ENCODE measurements at regions not wholly inside any gene's neighbourhood (a gene's known extent, or its start where the extent isn't known, plus 50 kb on each side); places are given as distances from the start of the nearest gene placed in this dataset.
A peak's percentile ranks its signal among the peaks of the same experiment; 100 is the strongest.

- DNase-seq (ENCODE audit: low spot score) = no peak
Measured at GRCh38 chr15:98025237-98025636, 64.7 kb downstream of the ARRDC4 start.

- no peak for DNase-seq (ENCODE audit: low spot score)
Measured at GRCh38 chr15:98034731-98035130, 74.2 kb downstream of the ARRDC4 start.

GRCh38 chr15:98035134-98035533, 74.6 kb downstream of the ARRDC4 start:
- DNase-seq (ENCODE audit: low spot score) = no peak

GRCh38 chr15:98035577-98036010, 75.1 kb downstream of the ARRDC4 start:
- no peak for DNase-seq (ENCODE audit: low spot score)

GRCh38 chr15:98039596-98039995, 79.1 kb downstream of the ARRDC4 start:
- DNase-seq (ENCODE audit: low spot score) = no peak

- no peak for DNase-seq (ENCODE audit: low spot score)
Measured at GRCh38 chr15:98040146-98040545, 79.6 kb downstream of the ARRDC4 start.

- no peak for DNase-seq (ENCODE audit: low spot score)
Measured at GRCh38 chr15:98043160-98044014, 82.9 kb downstream of the ARRDC4 start.

- DNase-seq (ENCODE audit: low spot score) = no peak
Measured at GRCh38 chr15:98051734-98052133, 91.2 kb downstream of the ARRDC4 start.

- DNase-seq (ENCODE audit: low spot score) = no peak
Measured at GRCh38 chr15:98057453-98057852, 97.0 kb downstream of the ARRDC4 start.

GRCh38 chr15:98062869-98063268, 102.4 kb downstream of the ARRDC4 start:
- no peak for DNase-seq (ENCODE audit: low spot score)

- no peak for DNase-seq (ENCODE audit: low spot score)
Measured at GRCh38 chr15:98063315-98063714, 102.8 kb downstream of the ARRDC4 start.

- no peak for DNase-seq (ENCODE audit: low spot score)
Measured at GRCh38 chr15:98063871-98064270, 103.4 kb downstream of the ARRDC4 start.

GRCh38 chr15:98067339-98067738, 106.8 kb downstream of the ARRDC4 start:
- no peak for DNase-seq (ENCODE audit: low spot score)

- DNase-seq (ENCODE audit: low spot score) = no peak
Measured at GRCh38 chr15:98069256-98069655, 108.8 kb downstream of the ARRDC4 start.

- DNase-seq (ENCODE audit: low spot score) = no peak
Measured at GRCh38 chr15:98070137-98070536, 109.6 kb downstream of the ARRDC4 start.

GRCh38 chr15:98071786-98072185, 111.3 kb downstream of the ARRDC4 start:
- no peak for DNase-seq (ENCODE audit: low spot score)

- no peak for DNase-seq (ENCODE audit: low spot score)
Measured at GRCh38 chr15:98075441-98075840, 114.9 kb downstream of the ARRDC4 start.

GRCh38 chr15:98076021-98076816, 115.7 kb downstream of the ARRDC4 start:
- DNase-seq (ENCODE audit: low spot score) = no peak

- no peak for DNase-seq (ENCODE audit: low spot score)
Measured at GRCh38 chr15:98077186-98077585, 116.7 kb downstream of the ARRDC4 start.

GRCh38 chr15:98080791-98081190, 120.3 kb downstream of the ARRDC4 start:
- no peak for DNase-seq (ENCODE audit: low spot score)

GRCh38 chr15:98083203-98083910, 122.9 kb downstream of the ARRDC4 start:
- no peak for DNase-seq (ENCODE audit: low spot score)

GRCh38 chr15:98085003-98085639, 124.6 kb downstream of the ARRDC4 start:
- DNase-seq (ENCODE audit: low spot score) = peak; percentile 73
